Activated B cell treated with CpG ODN at 0.5 μM for 24 hours (primary cell): ENCODE measurements at regions not wholly inside any gene's neighbourhood (a gene's known extent, or its start where the extent isn't known, plus 50 kb on each side); places are given as distances from the start of the nearest gene placed in this dataset.

Source experiments
- ATAC-seq: fragments of 200-7000 bp; cut with Tn5 transposase; one replicate; pipeline ENCODE4 v1.10.0; 2021; ENCODE audit warnings: low read depth, mild to moderate bottlenecking, moderate library complexity
- CTCF ChIA-PET: fragments of 350-600 bp; sonication (Branson Sonifier 250); formaldehyde crosslinking; loops from one replicate; lab custom pipeline; 2021; ENCODE audit warnings: antibody characterized with exemption; lab: Charles Lee
- POLR2A ChIA-PET: fragments of 350-600 bp; sonication (Branson Sonifier 250); formaldehyde crosslinking; loops from one replicate; lab custom pipeline; 2021; ENCODE audit warnings: antibody characterized with exemption; lab: Charles Lee
- DNase-seq: peaks from one replicate; pipeline ENCODE4 v3.0.0; 2022
- H3K27ac Mint-ChIP-seq: one replicate; pipeline ENCODE4 v1.8.0; 2020; ENCODE audit warnings: mixed read lengths
- H3K27me3 Mint-ChIP-seq: one replicate; pipeline ENCODE4 v1.8.0; 2021; ENCODE audit warnings: mixed read lengths
- H3K36me3 Mint-ChIP-seq: one replicate; pipeline ENCODE4 v1.8.0; 2021; ENCODE audit warnings: low read depth, mixed read lengths
- H3K4me1 Mint-ChIP-seq: one replicate; pipeline ENCODE4 v1.8.0; 2021; ENCODE audit warnings: mixed read lengths
- H3K4me3 Mint-ChIP-seq: one replicate; pipeline ENCODE4 v1.8.0; 2020; ENCODE audit warnings: mild to moderate bottlenecking, mixed read lengths
- H3K9me3 Mint-ChIP-seq: one replicate; pipeline ENCODE4 v1.8.0; 2020; ENCODE audit warnings: mixed read lengths
- CTCF ChIP-seq: fragments of 200-600 bp; IDR thresholded peaks from one replicate; pipeline ENCODE4 v1.8.0; 2022; ENCODE audit warnings: antibody characterized with exemption, mild to moderate bottlenecking
- intact Hi-C: fragments of 100-400 bp; cut with micrococcal nuclease; formaldehyde crosslinking; loops from one replicate; pipeline ENCODE4 v1.15.1; 2024

- intact Hi-C loops: no loop called here
- ATAC-seq (no peak), DNase-seq (no peak)
- Mint-ChIP-seq H3K9me3 (no peaks in the 10 kb centered on the region), H3K27me3 (no peaks in the 10 kb centered on the region), H3K4me3 (no peak overlapping the region), H3K4me1 (no peaks in the 10 kb centered on the region), H3K27ac (no peak overlapping the region), H3K36me3 (no peaks in the 10 kb centered on the region)
- no peak for TF ChIP-seq CTCF
- CTCF ChIA-PET: no interaction called here
- POLR2A ChIA-PET: no interaction called here
Observed at GRCh38 chr6:102571236-102571908, 1177.9 kb downstream of the GRIK2 start.

DNA sequence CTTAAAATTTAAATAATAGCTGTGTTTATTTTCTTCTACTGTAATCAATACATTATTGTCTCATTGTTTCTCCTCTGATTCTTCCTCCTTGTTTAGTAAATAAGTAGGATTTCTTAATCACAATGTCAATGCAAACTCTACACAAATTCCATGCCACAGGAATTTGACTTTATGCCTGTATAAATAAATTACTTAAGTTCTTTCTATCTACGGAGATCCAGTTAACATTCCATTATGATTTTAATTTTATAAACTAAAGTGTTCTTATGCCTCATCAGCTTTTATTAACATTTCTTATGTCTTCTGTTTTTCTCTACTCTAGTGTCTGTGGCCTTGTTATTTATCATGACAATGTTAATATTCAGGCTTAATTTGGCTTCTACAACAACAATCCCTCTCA lies 1169.2 kb downstream of the GRIK2 start:
- H3K4me1 Mint-ChIP-seq: no peaks in the 10 kb centered on the region
- no peak overlapping the region for H3K4me3 Mint-ChIP-seq
- no peaks in the 10 kb centered on the region for H3K36me3 Mint-ChIP-seq
- H3K27ac Mint-ChIP-seq: no peak overlapping the region
- H3K9me3 Mint-ChIP-seq: no peaks in the 10 kb centered on the region
- no peak for ATAC-seq
- POLR2A ChIA-PET: no interaction called here
- no peaks in the 10 kb centered on the region for H3K27me3 Mint-ChIP-seq
- no peak for DNase-seq
- no peak for TF ChIP-seq CTCF
- CTCF ChIA-PET: no interaction called here
- intact Hi-C loops: no loop called here

- Mint-ChIP-seq H3K27ac (no peak overlapping the region), H3K4me1 (no peaks in the 10 kb centered on the region)
- intact Hi-C loops: no loop called here
Observed at GRCh38 chr6:102553214-102553613, 1159.7 kb downstream of the GRIK2 start.

DNA sequence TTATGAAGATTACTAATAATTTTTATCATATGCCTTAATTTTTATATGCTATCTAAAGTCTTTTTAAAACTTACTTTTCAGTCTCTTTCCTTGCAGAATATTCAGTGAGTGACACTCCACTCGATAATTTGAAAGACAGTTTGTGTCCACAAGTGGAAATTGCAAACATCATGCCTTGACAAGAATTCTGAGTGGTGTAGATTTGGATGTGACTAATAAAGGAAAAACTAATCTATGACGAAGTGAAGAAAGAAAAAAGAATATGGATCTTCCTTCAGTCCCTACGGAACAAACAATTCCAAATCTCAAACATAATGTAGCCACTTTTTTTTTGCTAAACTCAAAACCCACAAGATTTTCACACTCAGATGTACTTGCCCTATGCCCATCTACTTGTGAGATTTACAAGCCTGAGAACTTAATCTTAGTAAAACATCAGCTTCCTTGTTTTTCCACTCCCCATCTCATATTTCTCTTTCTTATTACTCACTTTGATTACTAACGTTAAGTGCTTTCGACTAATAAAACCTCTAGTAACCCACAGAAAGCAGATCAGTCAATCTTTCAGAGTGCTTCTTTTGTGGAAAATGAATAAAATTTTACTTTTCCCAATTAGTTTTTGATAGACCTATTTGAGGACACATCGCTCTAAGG lies 1155.8 kb downstream of the GRIK2 start:
- H3K4me1 Mint-ChIP-seq: no peaks in the 10 kb centered on the region
- POLR2A ChIA-PET: no interaction called here
- TF ChIP-seq CTCF: no peak

More at GRCh38 chr6:102553214-102553613, 1159.7 kb downstream of the GRIK2 start:
- Mint-ChIP-seq H3K36me3 (no peaks in the 10 kb centered on the region), H3K9me3 (peaks cover 5% of the 10 kb centered on the region), H3K4me3 (no peak overlapping the region), H3K27me3 (no peaks in the 10 kb centered on the region)
- TF ChIP-seq CTCF: no peak
- ATAC-seq (no peak), DNase-seq (no peak)
- ChIA-PET CTCF (no interaction called here), POLR2A (no interaction called here)

GRCh38 chr6:102525336-102525735 lies 1131.8 kb downstream of the GRIK2 start:
- no peak for ATAC-seq
- no peak overlapping the region for H3K4me3 Mint-ChIP-seq
- CTCF ChIA-PET: no interaction called here
- no peak overlapping the region for H3K27ac Mint-ChIP-seq
- no peaks in the 10 kb centered on the region for H3K36me3 Mint-ChIP-seq
- intact Hi-C loops: no loop called here
- DNase-seq: no peak
- TF ChIP-seq CTCF: no peak
- POLR2A ChIA-PET: no interaction called here
- no peaks in the 10 kb centered on the region for H3K27me3 Mint-ChIP-seq
- peaks cover 2% of the 10 kb centered on the region for H3K9me3 Mint-ChIP-seq
- H3K4me1 Mint-ChIP-seq: no peaks in the 10 kb centered on the region

More for the DNA sequence above, 1155.8 kb downstream of the GRIK2 start:
- no peak overlapping the region for H3K27ac Mint-ChIP-seq
- no peaks in the 10 kb centered on the region for H3K27me3 Mint-ChIP-seq
- CTCF ChIA-PET: no interaction called here
- intact Hi-C loops: loop anchor here (5.0 kb wide), 1 partner anchor 878 kb away; no protein-coding TSS in a partner anchor
- DNase-seq (no peak), ATAC-seq (no peak)
- no peak overlapping the region for H3K4me3 Mint-ChIP-seq
- H3K9me3 Mint-ChIP-seq: peaks cover 8% of the 10 kb centered on the region
- H3K36me3 Mint-ChIP-seq: no peaks in the 10 kb centered on the region
